ENCODE measurements at regions not wholly inside any gene's neighbourhood (a gene's known extent, or its start where the extent isn't known, plus 50 kb on each side); places are given as distances from the start of the nearest gene placed in this dataset.

DNA sequence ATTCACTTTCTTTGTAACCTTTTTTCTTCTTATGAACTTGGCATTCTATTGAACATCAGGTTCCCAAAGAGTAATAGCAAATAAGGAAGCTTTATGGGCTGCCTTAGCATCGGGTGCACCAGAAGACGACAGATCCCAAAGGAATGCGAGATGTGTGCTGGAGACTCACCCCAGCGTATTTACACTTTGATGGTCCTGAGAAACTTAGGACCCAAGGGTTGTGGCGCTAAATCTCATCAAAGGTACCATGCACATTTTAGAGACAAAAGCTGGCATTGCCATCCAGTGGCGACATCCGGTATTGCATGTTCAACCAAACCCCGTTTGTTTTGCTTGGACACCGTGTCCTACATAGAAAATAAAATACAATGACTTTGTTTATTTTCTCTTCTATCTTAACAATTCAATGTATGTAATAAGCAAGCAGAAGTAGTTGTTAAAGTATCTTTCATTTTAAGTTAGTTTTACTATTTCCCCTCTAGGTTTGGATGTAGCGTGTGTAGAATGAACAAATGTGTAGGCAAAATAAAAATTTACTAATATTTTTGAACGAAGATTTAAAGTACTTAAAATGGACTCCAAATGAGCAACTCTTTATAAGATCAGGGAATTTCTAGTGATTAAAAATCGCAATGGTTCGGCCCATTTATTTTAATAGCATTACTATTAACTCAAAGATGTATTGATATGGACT, 1154.8 kb downstream of the GATA3 start:
- peak; percentile 54 to 64 for DNase-seq
- Mint-ChIP-seq H3K4me3 (no peak overlapping the region), H3K27ac (no peak overlapping the region), H3K4me1 (peaks cover 5% of the 10 kb centered on the region), H3K9me3 (no peaks in the 10 kb centered on the region), H3K27me3 (no peaks in the 10 kb centered on the region)
- ATAC-seq: peak; percentile 43

DNA sequence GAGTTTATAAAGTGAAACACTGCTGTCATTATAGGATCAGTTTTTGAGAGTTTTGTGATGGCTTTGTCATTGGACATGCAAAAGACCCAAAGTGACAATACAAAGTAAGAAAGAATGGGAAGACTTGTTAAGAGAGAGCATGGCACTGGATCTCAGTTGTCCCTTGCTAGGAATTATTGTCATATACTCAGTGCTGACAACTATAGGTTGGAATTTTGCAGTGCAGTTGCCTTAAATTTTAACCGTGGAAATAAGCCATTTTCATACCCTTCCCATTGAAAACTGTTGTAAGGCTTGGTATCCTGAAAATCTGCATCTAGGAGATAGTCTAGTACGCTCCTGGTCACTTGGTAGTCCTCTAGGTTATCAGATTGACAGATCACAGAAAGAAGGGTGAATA, 1156.7 kb downstream of the GATA3 start:
- Mint-ChIP-seq H3K27me3 (peaks cover 3% of the 10 kb centered on the region), H3K9me3 (no peaks in the 10 kb centered on the region), H3K4me3 (no peak overlapping the region), H3K4me1 (peaks cover 5% of the 10 kb centered on the region), H3K27ac (no peak overlapping the region)
- DNase-seq (no peak), ATAC-seq (no peak)

GRCh38 chr10:9214618-9215017, 1160.1 kb downstream of the GATA3 start:
- Mint-ChIP-seq H3K27ac (no peak overlapping the region), H3K4me1 (no peaks in the 10 kb centered on the region), H3K27me3 (peaks cover 8% of the 10 kb centered on the region), H3K4me3 (no peak overlapping the region), H3K9me3 (no peaks in the 10 kb centered on the region)
- DNase-seq (no peak), ATAC-seq (no peak)

- Mint-ChIP-seq H3K27me3 (peaks cover 8% of the 10 kb centered on the region), H3K4me3 (no peak overlapping the region), H3K27ac (no peak overlapping the region), H3K4me1 (no peaks in the 10 kb centered on the region), H3K9me3 (no peaks in the 10 kb centered on the region)
- DNase-seq (no peak), ATAC-seq (no peak)
Measured at GRCh38 chr10:9215121-9215520, 1160.6 kb downstream of the GATA3 start.

DNA sequence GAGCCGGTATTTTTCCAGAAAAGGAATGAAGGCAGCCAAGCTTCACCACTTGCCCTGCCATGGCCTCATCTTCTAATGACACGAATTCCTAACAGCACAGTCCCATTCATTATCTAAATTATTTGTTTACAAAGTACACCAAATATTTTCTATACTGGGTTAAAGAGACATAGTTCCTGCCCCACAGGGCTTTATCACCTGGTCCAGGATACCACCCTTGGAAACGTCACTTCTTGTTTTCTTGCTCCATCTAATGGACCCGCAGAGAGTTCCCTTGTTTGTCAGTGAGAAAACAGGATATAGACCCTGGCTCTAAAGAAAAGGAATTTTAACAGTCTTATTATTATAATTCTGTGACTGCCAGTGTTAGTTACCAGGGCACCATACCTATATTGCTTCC, 1165.4 kb downstream of the GATA3 start:
- no peaks in the 10 kb centered on the region for H3K9me3 Mint-ChIP-seq
- H3K4me3 Mint-ChIP-seq: no peak overlapping the region
- no peak overlapping the region for H3K27ac Mint-ChIP-seq
- no peaks in the 10 kb centered on the region for H3K4me1 Mint-ChIP-seq
- ATAC-seq: no peak
- DNase-seq: no peak
- H3K27me3 Mint-ChIP-seq: peaks cover 18% of the 10 kb centered on the region

DNA sequence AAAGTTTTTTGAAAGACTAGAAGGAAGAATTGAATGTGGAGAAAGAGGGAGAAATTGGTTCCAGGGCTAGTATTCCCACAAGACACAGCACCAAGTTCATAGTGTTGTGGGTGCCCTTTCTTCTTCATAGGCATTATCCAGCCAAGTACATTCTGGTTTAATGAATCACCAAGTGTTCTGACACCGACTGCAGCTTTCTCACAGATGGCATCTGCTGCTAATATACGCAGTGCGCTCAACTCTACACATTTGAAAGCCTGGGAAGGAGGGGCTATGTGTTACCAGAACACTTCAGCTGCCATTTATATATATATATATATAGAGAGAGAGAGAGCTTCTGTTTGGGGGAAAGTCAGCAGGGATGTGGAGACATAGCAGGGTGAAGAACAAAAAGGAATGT, 1168.4 kb downstream of the GATA3 start:
- Mint-ChIP-seq H3K27me3 (peaks cover 31% of the 10 kb centered on the region), H3K9me3 (no peaks in the 10 kb centered on the region), H3K4me1 (no peaks in the 10 kb centered on the region), H3K4me3 (no peak overlapping the region), H3K27ac (no peak overlapping the region)
- DNase-seq: no peak
- no peak for ATAC-seq

- no peak for ATAC-seq
- DNase-seq: no peak
- H3K4me1 Mint-ChIP-seq: peaks cover 15% of the 10 kb centered on the region
- H3K4me3 Mint-ChIP-seq: no peak overlapping the region
- no peaks in the 10 kb centered on the region for H3K9me3 Mint-ChIP-seq
- no peak overlapping the region for H3K27ac Mint-ChIP-seq
- peaks cover 77% of the 10 kb centered on the region for H3K27me3 Mint-ChIP-seq
Measured at GRCh38 chr10:9227679-9228365, 1173.3 kb downstream of the GATA3 start.

DNA sequence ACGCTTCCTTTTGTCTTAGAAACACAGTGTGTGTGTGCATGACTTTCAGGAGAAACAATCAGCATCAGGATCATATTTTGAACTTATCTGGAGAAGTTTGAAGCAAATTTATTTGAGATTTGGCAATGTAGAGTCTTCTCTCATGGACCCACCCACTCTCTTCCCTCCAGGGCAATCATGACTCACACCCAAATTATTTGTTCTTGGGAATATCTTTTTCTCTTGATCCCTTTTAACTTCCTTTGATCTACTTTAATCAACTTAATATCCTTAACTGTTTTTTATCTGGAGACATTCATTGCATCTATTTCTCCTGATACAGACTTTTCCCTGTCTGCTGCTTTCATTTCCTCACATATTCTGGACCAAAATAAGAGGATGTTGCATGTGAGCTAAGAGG, 1174.3 kb downstream of the GATA3 start:
- no peak for DNase-seq
- Mint-ChIP-seq H3K27me3 (peaks cover 79% of the 10 kb centered on the region), H3K9me3 (no peaks in the 10 kb centered on the region), H3K4me1 (peaks cover 15% of the 10 kb centered on the region), H3K4me3 (no peak overlapping the region), H3K27ac (no peak overlapping the region)
- no peak for ATAC-seq

GRCh38 chr10:9229702-9230244, 1175.3 kb downstream of the GATA3 start:
- peak overlapping the region in 1 of 2 donors; percentile 40 for H3K4me3 Mint-ChIP-seq
- no peak overlapping the region for H3K27ac Mint-ChIP-seq
- H3K4me1 Mint-ChIP-seq: peaks cover 15% of the 10 kb centered on the region
- H3K9me3 Mint-ChIP-seq: no peaks in the 10 kb centered on the region
- peaks cover 70% of the 10 kb centered on the region for H3K27me3 Mint-ChIP-seq
- ATAC-seq (peak; percentile 74), DNase-seq (no peak)

DNA sequence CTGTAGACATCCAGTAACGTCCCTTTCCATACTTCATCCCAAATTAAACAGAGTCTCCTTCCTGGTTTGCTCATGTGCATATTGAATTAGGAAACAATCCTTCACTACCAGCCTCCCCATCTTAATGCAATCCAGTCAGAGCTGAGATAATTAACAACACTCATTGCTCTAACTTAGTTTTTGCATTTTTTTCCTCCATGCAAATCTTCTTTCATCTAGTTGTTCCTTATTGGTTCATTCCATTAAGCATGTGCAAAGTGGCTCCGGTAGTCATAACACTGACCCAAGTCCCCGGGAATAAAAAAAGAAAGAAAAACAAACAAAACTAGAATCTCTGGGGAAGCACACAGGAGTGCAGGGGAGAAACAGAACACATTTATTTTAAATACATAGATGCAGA, 1176.1 kb downstream of the GATA3 start:
- peaks cover 63% of the 10 kb centered on the region for H3K27me3 Mint-ChIP-seq

DNA sequence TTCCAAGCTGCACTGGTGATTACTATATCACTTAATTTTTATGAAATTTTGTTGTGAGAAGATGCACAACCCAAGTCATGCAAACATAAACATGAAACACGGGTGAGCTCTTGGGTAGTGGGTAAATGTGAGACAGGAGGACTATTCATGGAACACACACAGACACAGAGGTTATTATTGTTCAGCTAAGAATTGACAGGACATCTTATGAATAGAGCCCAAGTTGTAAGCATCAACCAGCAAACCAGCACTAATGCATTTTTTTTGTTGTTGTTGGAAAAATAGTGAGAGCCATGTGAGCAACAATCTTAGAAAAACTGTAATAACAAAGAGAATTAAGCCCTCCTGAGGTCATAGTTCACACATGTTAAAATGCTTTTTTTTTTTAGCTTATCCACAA, 1179.7 kb downstream of the GATA3 start:
- H3K27me3 Mint-ChIP-seq: peaks cover 45% of the 10 kb centered on the region
- no peak for ATAC-seq
- H3K9me3 Mint-ChIP-seq: no peaks in the 10 kb centered on the region
- H3K4me3 Mint-ChIP-seq: no peak overlapping the region
- no peak overlapping the region for H3K27ac Mint-ChIP-seq
- no peak for DNase-seq
- H3K4me1 Mint-ChIP-seq: peaks cover 15% of the 10 kb centered on the region

More for the DNA sequence above, 1176.1 kb downstream of the GATA3 start:
- H3K4me3 Mint-ChIP-seq: no peak overlapping the region
- no peak for DNase-seq
- H3K9me3 Mint-ChIP-seq: no peaks in the 10 kb centered on the region
- ATAC-seq: no peak
- no peak overlapping the region for H3K27ac Mint-ChIP-seq
- H3K4me1 Mint-ChIP-seq: peaks cover 15% of the 10 kb centered on the region

DNA sequence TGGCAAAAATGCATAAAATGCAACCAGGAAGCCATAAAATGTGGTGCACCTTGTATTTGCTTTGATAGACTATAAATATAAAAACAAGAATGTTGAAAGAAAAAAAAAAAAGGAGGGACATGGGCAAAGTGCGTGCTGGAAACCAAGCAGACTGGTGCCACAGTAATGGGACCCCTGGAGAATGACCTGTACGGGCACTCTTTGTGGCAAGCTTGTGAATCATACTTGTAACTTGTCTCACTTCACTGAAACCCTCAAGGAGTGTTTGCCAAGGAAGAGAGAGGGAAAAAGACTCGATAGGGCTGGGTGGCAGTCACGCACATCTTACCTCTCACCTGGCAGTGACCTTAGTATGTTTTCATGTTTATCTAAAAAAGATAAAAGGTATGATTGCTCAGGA, 1183.6 kb downstream of the GATA3 start:
- Mint-ChIP-seq H3K27me3 (peaks cover 11% of the 10 kb centered on the region), H3K4me3 (no peak overlapping the region), H3K9me3 (no peaks in the 10 kb centered on the region), H3K27ac (no peak overlapping the region), H3K4me1 (no peaks in the 10 kb centered on the region)
- no peak for ATAC-seq
- no peak for DNase-seq

GRCh38 chr10:9239298-9239697, 1184.8 kb downstream of the GATA3 start:
- H3K4me1 Mint-ChIP-seq: no peaks in the 10 kb centered on the region
- DNase-seq: no peak
- ATAC-seq: no peak
- H3K27me3 Mint-ChIP-seq: peaks cover 16% of the 10 kb centered on the region
- H3K4me3 Mint-ChIP-seq: no peak overlapping the region
- H3K27ac Mint-ChIP-seq: peak overlapping the region in 1 of 2 donors; percentile 67
- no peaks in the 10 kb centered on the region for H3K9me3 Mint-ChIP-seq

GRCh38 chr10:9243941-9244411, 1189.5 kb downstream of the GATA3 start:
- no peak for ATAC-seq
- H3K27ac Mint-ChIP-seq: no peak overlapping the region
- no peaks in the 10 kb centered on the region for H3K4me1 Mint-ChIP-seq

DNA sequence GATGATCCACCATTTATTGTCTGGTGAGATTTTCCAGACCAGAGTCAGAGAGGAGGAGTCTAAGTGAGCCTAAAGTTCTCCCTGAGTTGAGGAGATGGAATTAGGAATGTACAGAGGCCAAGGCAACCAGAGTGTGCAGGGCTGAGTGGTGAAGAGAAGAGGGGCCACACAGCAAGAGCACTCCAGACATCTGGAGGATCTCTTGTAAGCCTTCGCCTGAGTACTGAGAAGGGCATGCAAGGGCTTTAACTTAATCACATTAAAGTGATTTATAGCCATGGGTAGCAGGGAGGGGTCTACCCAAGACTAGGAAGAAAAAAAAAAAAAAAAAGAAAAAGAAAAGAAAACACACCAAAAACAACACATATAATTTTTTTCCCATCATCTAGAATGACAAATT, 1190.4 kb downstream of the GATA3 start:
- Mint-ChIP-seq H3K27ac (no peak overlapping the region), H3K4me3 (no peak overlapping the region), H3K9me3 (no peaks in the 10 kb centered on the region), H3K27me3 (peaks cover 59% of the 10 kb centered on the region), H3K4me1 (no peaks in the 10 kb centered on the region)
- ATAC-seq: no peak
- DNase-seq: no peak

More at GRCh38 chr10:9243941-9244411, 1189.5 kb downstream of the GATA3 start:
- Mint-ChIP-seq H3K27me3 (peaks cover 50% of the 10 kb centered on the region), H3K9me3 (no peaks in the 10 kb centered on the region), H3K4me3 (no peak overlapping the region)
- DNase-seq: no peak

DNA sequence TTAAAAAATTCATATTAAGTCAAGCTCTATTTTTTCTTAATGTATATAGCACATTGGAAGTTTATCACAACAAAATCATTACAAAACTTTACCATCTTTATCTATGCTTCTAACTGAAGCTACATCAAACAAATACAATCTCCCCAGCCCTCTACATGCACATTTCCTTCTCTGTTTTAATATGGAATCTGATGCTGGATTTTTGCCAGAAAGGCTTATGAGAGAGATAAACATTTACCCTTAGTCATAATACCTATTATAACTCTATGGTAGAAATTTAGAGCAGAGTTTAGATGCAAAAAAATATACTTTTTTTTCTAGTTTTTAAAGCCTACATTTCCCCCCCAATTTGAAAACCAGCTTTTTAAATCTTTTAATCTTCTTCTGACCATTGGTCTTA, 1198.6 kb downstream of the GATA3 start:
- Mint-ChIP-seq H3K27me3 (peaks cover 53% of the 10 kb centered on the region), H3K4me3 (no peak overlapping the region), H3K27ac (no peak overlapping the region), H3K4me1 (no peaks in the 10 kb centered on the region), H3K9me3 (no peaks in the 10 kb centered on the region)
- DNase-seq: no peak
- no peak for ATAC-seq
